KBM-7 (cell line): ENCODE measurements at regions not wholly inside any gene's neighbourhood (a gene's known extent, or its start where the extent isn't known, plus 50 kb on each side); places are given as distances from the start of the nearest gene placed in this dataset.

Source experiments
- DNase-seq: peaks from one replicate; pipeline ENCODE4 v3.0.0-alpha.2; 2015
- in situ Hi-C: fragments of 300-500 bp; cut with MboI; formaldehyde crosslinking; loops from 2 replicates; pipeline ENCODE4 v1.14.3; 2020; ENCODE audit warnings: low sequenced_read_pairs, low pct_unique_long_range_greater_than_20kb, mixed read lengths

DNA sequence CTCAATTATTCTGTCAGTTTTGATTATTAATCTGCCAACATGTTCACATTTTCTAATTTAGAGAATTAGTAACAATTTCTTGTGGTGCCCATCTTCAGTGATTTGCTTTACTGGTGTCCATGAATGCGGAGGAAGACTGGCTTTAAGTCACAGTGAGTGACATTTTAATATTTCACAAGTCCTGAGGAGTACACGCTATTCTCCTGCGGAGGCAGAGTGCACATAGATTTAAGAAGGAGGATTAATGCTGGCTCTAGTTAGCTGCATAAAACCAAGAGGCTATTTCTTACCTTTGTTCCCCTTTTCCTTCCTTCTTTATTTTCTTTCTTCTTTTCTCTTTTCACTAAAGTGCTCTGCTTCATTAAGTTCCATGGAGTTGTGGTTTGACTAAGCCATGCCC is 495.2 kb upstream of the IGFBP7 start:
- DNase-seq: no peak
- in situ Hi-C loops: no loop called here

DNA sequence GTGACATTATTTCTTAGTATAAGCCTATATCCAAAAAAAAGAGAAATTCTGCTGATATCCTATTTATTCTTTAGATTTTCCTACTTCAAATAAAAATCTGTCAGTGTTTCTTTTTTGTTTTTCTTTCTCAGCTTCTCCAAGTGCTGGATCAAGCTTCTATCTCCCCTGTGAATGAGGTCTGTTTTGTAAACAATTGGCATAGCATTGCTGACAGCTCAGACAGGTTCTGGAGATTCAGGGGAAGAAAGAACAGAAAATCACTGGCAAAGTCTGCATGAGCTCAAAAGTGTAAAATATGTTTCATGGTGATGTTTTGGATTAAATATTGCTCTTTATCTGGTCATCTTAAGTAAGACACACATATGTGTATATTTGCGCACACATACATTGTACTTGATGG is 492.0 kb upstream of the IGFBP7 start:
- in situ Hi-C loops: no loop called here
- DNase-seq: no peak

DNA sequence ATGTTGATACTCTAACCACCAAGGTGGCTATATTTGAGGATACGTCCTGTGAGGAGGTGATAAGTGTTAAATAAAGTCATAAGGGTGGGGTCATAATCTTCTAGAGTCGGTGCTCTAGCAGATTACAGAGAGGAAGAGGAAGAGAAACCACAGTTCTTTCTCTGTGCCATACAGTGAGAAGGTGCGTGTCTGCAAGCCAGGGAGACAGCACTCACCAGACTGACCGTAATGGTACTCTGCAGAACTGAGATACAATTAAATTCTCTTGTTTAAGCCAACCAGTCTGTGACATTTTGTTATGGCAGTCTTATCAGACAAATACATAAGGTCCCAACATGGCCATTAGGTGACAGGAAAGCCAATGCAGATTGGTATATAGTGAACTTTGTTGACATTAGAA is 480.9 kb upstream of the IGFBP7 start:
- DNase-seq: no peak
- in situ Hi-C loops: no loop called here

DNA sequence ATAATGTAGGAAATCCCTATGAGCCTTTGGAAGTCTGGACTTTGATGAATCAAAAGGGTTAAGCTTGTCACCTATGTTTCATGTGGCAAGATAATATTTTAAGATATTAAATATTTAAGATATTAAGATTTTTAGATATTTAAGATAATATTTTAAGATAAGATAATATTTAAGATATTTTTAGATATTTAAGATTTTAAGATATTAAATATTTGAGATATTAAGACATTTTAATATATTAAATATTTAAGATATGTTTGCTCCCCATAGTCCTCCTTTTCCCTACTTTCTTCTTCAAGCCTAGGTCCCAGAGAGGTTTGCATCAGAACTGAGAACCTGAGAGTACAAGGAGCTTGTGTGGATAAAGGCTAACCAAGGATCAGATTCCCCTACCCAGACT is 478.4 kb upstream of the IGFBP7 start:
- DNase-seq: no peak
- in situ Hi-C loops: no loop called here

DNA sequence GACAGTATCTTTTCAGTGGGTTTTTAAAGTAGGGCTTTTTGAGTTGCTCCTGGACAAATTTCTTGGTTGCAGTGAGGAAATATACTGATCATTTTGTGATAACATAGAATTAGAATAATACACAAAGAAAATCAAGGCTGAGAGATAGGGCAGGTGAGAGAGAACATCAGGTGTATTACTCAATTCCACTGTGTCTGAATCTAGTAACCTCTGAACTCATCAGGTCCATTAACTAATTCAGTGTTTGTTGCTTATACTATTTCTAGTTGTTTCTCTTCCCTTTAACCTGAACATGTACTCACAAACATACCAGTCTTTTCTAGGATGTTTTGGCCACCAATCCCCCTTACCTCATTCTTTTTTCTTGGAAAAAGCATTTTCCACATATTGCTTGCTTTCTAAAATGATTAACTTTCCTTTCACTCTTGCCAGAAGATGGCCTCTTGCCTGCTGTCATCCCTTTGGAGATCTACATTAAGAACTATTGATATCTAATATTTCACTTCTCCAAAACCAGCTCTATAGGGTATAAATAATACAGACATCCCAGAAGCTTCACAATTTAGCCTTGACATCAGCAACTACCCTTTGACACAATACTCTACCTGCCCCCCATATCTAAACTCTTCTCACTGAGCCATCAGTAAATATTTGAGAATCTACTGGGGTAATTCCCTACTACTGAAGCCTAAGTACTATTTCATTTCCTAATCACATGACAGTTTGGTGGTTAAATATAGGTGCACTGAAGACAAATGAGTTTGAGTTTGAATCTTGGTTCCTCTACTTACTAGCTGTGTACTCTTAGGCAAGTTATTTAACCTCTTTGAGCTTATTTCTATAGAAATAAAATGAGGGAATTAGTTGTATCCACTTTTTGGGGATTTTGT is 470.8 kb upstream of the IGFBP7 start:
- DNase-seq: no peak
- in situ Hi-C loops: no loop called here

DNA sequence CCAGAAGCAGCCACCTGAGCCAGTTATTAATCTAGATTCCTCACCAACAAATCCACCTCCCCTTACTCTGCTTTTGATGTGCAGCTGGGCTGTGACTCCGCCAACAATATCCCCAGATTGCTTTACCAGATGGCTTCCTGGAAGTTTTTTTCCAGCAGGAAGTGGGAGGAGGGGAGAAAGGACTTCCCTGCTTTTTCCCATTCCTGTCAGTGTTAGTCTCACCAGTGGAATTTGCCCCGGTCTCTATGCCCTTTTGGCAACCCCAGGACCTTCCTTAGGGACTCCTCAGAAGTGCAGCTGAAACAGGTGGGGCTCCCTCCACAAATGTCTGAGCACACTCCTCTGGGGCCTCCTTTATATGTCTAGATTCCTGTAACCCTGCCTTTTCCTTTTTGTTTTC is 465.2 kb upstream of the IGFBP7 start:
- DNase-seq: no peak
- in situ Hi-C loops: no loop called here

DNA sequence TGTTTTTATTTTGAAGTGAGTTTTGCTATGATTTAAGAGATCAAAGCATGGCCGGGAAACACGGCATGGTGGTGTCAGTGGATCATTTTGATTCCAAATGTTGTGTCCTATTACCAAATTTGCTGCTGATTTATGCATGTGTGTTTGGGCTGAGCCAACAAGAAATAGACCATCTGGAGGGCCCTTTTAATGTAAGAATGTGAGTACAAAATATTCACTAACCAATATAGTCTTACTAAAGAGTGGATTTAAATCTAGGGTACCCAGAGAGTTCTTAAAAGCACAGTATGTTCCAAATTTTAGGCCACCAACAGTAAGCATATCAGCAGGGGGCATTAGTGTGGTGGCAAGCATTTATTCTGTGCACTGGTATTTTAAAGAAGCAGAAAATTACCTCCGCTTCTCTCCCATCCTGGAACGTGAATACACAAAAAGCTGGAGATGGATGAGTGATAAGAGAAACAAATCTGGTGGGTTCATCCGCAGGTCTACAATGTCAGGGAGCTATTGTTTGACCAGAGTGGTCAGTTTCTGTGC is 444.4 kb upstream of the IGFBP7 start:
- DNase-seq: no peak
- in situ Hi-C loops: no loop called here

DNA sequence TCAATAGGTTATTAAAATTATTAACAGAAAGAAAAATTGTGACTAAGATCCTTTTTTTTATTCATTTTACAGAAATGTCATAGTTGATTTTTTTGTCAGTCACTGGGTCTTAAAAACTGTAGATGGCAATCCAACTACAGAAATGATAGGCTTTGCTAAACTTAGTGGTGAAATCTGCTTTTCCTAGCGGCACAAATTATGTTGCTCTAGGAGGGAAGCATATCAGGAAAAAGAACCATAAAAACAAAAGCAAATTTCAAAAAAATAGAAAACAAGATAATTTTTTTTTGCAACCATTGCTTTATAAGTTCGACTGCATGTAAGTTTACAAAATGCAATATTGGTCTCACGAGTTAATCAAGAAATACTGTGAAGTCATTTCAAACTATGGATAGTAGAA is 443.5 kb upstream of the IGFBP7 start:
- DNase-seq: no peak
- in situ Hi-C loops: no loop called here

DNA sequence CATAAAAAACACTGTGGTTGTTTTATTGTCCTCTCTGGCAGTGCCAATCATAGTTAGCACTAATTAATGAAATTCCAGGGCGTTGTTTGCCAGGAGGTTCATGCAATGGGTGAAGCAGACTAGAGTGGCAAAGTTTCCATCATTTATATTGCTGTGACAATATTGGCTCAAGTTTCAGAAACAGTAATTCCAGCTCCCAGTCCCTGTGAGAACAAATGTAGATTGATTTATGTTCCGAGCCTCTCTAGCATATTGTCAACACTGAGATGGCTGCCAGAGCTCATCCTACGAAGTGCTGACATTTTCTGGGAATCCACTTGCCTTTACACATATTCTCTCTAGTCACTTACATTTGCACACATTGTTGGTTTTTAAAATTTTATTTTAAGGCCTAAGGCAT is 440.0 kb upstream of the IGFBP7 start:
- in situ Hi-C loops: no loop called here
- no peak for DNase-seq

DNA sequence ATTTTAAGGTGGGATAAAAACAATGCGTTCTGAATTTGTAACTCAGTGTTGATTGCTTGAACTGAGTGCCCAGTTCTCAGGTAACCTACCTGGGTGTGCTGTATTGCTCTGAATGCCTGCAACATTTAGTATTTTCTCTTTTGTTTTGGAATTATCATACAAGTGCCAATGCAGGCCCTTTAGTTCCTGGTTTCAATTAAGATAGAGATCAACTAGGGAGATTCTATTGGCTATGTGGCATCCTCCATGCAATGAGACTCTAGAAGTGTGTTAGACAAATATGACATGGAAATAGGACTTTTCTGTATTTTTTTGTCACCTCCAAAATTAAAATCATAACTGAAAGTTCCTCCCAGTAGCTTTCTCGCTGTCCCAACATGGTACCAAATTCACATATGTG is 438.7 kb upstream of the IGFBP7 start:
- in situ Hi-C loops: no loop called here
- no peak for DNase-seq

DNA sequence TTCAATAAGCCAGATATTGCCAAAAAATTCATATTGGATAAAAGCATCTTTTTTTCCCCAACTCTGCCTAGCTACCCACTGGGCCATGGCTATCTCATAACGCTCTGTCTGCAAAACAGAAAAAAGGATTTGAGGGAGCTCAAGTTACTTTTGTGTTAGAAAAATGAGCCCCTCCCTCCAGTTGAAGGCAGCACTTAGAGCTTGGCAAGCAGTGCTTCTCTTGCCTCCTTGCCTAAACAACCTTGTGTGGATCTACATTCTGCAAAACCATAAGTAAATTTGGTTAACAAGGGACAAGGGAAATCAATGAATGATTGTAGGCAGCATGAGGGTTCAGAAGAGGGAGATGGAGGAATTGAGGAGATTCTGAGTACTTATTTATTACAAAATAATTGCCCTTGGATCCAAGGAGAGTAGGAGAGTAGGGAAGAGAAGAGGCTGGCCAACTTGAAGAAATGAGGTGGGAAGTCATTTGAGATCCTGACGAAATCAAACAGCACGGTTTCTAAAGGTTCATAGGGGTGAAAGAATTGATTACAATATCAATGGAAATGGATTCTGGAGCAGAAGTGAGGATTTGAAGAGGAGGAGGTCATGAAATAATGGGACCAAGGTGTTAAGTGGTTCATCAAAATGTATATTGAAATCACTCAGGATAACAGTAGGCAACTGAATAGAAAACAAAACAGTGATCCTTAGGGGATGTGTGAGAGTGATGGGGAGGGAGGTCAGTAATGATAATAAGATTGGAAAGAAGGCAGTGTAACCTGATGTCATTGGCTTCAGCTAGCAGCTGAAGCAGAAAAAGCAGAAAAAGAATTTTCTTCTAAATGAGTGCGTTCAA is 434.8 kb upstream of the IGFBP7 start:
- no peak for DNase-seq
- in situ Hi-C loops: no loop called here

DNA sequence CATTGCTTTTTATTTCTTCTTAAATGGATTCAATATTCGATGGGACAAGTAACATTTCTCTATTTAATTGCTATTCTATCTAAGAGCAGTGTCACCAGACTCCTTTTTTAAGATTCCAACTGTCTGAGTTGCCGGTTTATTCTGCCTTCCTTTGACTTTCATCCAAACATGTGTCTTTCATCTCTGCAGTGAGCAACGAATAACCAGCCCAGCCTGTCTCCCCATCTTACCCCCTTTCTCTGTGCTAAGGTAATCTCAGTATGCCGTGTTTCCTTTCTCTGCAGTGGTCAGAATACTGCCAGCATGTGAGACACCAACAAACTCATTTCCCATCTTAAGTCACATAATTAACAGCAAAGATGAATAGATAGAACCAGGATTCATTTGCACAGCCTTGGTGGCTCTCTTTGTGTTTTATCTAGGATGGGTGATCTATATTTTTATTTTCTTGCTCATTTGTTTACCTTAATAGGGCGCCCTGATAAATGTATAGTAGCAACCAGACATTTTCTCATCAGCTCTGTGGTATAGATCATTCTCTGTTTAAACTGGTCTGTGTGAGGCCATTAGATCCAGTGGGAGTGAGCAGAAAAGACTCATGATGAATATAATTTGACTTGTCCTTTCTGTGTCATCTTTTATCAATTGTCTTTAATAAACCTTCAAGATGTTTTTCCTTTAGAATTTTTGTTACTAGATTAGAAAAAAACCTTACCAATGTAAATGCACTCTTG is 394.8 kb upstream of the IGFBP7 start:
- in situ Hi-C loops: no loop called here

DNA sequence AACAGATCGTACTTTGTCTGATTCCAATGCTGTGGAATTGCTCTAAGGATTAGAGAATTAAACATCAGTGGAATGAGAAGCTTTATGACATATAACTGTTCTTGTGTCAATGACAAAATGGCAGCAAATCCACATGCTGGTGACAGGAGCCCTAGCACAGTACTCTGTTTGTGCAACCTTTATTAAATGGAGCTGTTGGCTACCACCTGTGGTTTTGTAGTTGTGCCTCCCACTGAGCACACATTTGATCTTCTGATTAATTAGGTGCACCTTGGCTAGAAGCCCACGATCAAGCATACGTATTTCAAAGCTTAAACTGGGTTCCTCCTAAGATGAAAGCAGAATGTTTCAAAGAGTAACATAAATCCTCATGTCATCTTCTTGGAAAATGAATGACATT is 394.0 kb upstream of the IGFBP7 start:
- no peak for DNase-seq
- in situ Hi-C loops: no loop called here

More for the DNA sequence above, 394.8 kb upstream of the IGFBP7 start:
- DNase-seq: no peak

DNA sequence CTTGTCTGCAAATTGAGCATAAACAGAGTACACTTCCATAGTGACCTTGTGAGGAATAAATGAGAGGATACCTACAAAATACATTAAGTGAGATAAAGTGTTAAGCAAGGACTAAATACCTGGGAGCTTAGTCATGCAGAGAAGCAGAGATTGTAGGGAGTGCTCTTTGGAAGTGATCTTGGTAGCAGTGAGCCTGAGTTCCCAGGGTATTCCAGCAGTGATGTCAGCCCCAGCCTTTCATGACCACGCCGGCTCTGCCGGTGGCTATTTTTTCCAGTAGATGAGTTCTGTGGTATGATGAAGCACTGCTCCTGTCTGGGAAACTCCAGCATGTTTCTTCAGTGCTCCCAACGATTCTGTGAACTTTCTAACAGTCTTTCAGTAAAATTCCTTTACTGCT is 391.5 kb upstream of the IGFBP7 start:
- DNase-seq: no peak
- in situ Hi-C loops: no loop called here

DNA sequence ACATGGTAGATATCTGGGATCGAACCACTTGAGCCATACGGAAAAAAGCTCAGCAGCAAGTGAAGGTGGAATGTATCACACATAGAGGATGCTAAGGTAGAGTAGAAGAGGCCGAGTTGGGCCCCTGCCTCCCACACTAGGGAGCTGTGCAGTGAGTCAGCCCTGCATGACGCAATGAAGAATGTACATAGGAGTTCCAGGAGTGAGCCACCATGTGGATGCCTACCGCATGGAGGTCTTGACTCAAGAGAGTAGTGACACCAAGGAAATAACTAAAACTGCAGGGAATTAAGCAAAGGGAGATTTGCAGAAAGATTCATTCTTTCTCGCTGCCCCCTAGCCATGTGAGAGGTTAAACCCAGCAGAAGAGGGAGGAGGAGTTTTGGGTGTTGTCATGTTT is 389.6 kb upstream of the IGFBP7 start:
- in situ Hi-C loops: no loop called here
- DNase-seq: no peak

DNA sequence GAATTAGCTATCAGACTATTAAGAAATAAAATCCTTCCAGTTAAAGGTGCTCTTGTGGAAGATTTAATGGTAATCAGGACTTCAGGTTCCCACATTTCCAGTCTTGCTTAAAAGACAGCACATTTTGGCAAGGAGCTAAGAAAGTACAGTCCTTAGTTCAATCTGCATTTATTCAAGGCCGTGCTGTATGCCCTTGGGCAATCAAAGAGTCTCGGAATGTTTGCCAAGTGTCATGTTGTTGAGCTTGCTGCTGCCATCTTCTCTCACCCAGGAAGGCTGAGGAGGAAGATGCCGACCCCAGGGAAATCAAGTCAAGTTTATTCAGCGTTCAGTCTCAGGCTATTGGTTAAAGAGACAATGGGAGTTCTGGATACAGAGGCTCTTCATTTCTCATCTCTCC is 388.1 kb upstream of the IGFBP7 start:
- in situ Hi-C loops: no loop called here
- no peak for DNase-seq

DNA sequence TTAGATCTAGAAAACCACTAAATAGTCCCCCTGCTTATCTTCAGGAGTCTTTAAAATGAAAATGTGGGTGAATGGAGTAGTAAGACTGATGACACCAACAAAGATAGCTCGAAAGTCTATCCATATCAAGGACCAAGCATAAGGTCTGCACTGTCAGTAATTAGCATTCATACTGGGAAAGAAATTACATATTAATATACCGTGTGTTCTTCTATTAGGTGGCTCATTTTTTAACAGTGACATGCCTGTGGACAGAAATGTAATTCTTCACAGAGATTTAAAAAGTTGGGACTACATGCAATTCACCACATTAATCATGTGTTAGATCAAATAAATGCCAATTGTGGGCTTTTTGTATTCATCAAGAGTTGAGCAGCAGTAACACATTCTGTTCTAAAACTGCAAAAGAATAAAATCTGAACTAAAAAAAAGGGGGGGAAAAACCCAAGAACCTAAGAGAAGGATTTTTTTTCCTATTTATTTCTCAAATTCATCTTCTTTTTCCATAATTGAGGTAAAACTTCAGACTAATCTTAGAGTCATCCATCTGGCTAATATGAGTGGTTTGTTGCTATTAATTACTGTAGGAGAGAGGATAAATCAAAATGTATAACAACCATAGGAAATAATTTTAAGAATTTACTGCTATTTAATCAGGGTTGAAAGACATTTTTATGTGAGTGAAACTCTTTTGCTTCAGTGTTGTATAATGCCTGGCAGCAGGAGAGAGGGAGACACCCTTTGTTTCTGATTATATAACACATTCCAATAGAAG is 386.7 kb upstream of the IGFBP7 start:
- DNase-seq: no peak
- in situ Hi-C loops: no loop called here

DNA sequence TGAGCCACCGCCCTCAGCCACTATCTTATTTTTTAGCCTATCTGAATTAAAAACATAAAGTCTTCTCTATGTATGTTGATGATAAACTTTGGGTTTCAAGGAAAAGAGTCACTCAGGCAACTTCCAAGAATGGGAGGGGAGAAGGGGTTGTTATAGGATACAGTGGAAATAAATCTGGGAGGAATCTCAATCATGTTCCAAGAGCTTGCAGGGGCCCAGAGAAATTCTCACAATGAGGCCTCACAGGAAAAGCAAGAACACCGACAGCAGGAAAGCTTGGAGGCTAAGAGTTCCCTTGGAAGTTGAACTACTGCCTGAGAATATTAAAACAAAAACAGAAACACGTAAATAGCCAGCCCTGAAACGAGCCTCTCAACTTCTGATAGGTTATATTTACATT is 384.6 kb upstream of the IGFBP7 start:
- in situ Hi-C loops: no loop called here

More for the DNA sequence above, 384.6 kb upstream of the IGFBP7 start:
- DNase-seq: no peak
